Suprapubic skin (tissue), 3 donors: ENCODE measurements at regions not wholly inside any gene's neighbourhood (a gene's known extent, or its start where the extent isn't known, plus 50 kb on each side); places are given as distances from the start of the nearest gene placed in this dataset.

ENCODE experiments used
- EP300 ChIP-seq: sonication (generic); formaldehyde crosslinking; IDR thresholded peaks from one replicate; pipeline ENCODE4 v1.6.1; 2017; ENCODE audit warnings: antibody characterized with exemption
- POLR2A ChIP-seq, 2 donors: fragments of 450-650 bp; IDR thresholded peaks; one replicate each; pipeline ENCODE4 v1.6.1; 2017; ENCODE audit warnings: antibody characterized with exemption in 2 of 2, mild to moderate bottlenecking in 2 of 2, moderate library complexity in 2 of 2
- TF ChIP-seq, protein P1 (sequence below), 2 donors: fragments of 200-600 bp in 1 of 2; fragments of 450-650 bp in 1 of 2; sonication (generic) in 1 of 2; IDR thresholded peaks; one replicate each; pipeline ENCODE4 v1.5.1; 2016 to 2019; ENCODE audit warnings: antibody characterized with exemption in 2 of 2, mild to moderate bottlenecking in 1 of 2, moderate library complexity in 1 of 2

- TF ChIP-seq, protein P1, sequence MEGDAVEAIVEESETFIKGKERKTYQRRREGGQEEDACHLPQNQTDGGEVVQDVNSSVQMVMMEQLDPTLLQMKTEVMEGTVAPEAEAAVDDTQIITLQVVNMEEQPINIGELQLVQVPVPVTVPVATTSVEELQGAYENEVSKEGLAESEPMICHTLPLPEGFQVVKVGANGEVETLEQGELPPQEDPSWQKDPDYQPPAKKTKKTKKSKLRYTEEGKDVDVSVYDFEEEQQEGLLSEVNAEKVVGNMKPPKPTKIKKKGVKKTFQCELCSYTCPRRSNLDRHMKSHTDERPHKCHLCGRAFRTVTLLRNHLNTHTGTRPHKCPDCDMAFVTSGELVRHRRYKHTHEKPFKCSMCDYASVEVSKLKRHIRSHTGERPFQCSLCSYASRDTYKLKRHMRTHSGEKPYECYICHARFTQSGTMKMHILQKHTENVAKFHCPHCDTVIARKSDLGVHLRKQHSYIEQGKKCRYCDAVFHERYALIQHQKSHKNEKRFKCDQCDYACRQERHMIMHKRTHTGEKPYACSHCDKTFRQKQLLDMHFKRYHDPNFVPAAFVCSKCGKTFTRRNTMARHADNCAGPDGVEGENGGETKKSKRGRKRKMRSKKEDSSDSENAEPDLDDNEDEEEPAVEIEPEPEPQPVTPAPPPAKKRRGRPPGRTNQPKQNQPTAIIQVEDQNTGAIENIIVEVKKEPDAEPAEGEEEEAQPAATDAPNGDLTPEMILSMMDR (IDR thresholded peaks at IDR 0.05) = no peak
- TF ChIP-seq POLR2A (IDR thresholded peaks at IDR 0.05) (no peak), EP300 (no peak)
Observed at GRCh38 chr9:29751226-29751625, 2177.9 kb upstream of the C9orf72 start.
